Fibroblast of lung (primary cell): ENCODE measurements at regions not wholly inside any gene's neighbourhood (a gene's known extent, or its start where the extent isn't known, plus 50 kb on each side); places are given as distances from the start of the nearest gene placed in this dataset.

Experiments used
- DNase-seq, 2 donors: peaks; one replicate each; pipeline versions ENCODE4 v3.0.0 to v3.0.0-alpha.2; 2010; ENCODE audit warnings: low read depth in 2 of 2
- H2AFZ ChIP-seq: 2 replicates; pipeline ENCODE4 v1.5.1; 2012; ENCODE audit warnings: low read length, control low read depth, inconsistent platforms
- H3K27ac ChIP-seq: 2 replicates; pipeline ENCODE4 v1.5.1; 2011; ENCODE audit warnings: low read length, control low read depth; ENCODE audit not compliant: insufficient read depth
- H3K27me3 ChIP-seq: 2 replicates; pipeline ENCODE4 v1.5.1; 2011; ENCODE audit warnings: mild to moderate bottlenecking, low read length; ENCODE audit not compliant: control insufficient read depth, insufficient read depth
- H3K36me3 ChIP-seq: 2 replicates; pipeline ENCODE4 v1.5.1; 2011; ENCODE audit warnings: low read length; ENCODE audit not compliant: control insufficient read depth, insufficient read depth
- H3K4me1 ChIP-seq: 2 replicates; pipeline ENCODE4 v1.5.1; 2011; ENCODE audit warnings: low read length; ENCODE audit not compliant: control insufficient read depth, insufficient read depth; ENCODE audit errors: extremely low read depth
- H3K4me2 ChIP-seq: 2 replicates; pipeline ENCODE4 v1.5.1; 2011; ENCODE audit warnings: low read length, control low read depth; ENCODE audit not compliant: insufficient read depth; ENCODE audit errors: extremely low read depth
- H3K4me3 ChIP-seq, 4 experiments: fragments of 200-600 bp in 1 of 4; sonication (generic) in 1 of 4; replicated peaks in 1 of 4; 2 replicates each; pipeline ENCODE4 v1.5.1; 2011 to 2016; ENCODE audit warnings: low read length in 4 of 4, low read depth in 3 of 4, mild to moderate bottlenecking in 3 of 4, control low read depth in 2 of 4, inconsistent platforms in 1 of 4, mixed read lengths in 1 of 4; ENCODE audit not compliant: insufficient read depth in 1 of 4; ENCODE audit errors: control extremely low read depth in 1 of 4
- H3K79me2 ChIP-seq: 2 replicates; pipeline ENCODE4 v1.5.1; 2012; ENCODE audit warnings: mild to moderate bottlenecking, low read length, inconsistent platforms; ENCODE audit not compliant: control insufficient read depth, insufficient read depth
- H3K9ac ChIP-seq: 2 replicates; pipeline ENCODE4 v1.5.1; 2011; ENCODE audit warnings: mild to moderate bottlenecking, low read length, control low read depth; ENCODE audit not compliant: insufficient read depth
- H3K9me3 ChIP-seq: 2 replicates; pipeline ENCODE4 v1.5.1; 2012; ENCODE audit warnings: low read depth, low read length; ENCODE audit not compliant: control insufficient read depth, insufficient read depth
- H4K20me1 ChIP-seq: 2 replicates; pipeline ENCODE4 v1.5.1; 2011; ENCODE audit warnings: low read length; ENCODE audit not compliant: control insufficient read depth, insufficient read depth; ENCODE audit errors: extremely low read depth
- EZH2 ChIP-seq: IDR thresholded peaks from 2 replicates; pipeline ENCODE4 v1.5.1; 2012; ENCODE audit warnings: low read length, control low read depth, mild to moderate bottlenecking; ENCODE audit errors: missing control alignments
- TF ChIP-seq, protein P1 (sequence below), 2 donors: IDR thresholded peaks in 1 of 2; conservative IDR thresholded peaks in 1 of 2; 1 replicate in 1 of 2; 2 replicates in 1 of 2; pipeline ENCODE4 v1.5.1; 2011 to 2012; ENCODE audit warnings: low read length in 2 of 2, control low read depth in 1 of 2, inconsistent platforms in 1 of 2, low read depth in 1 of 2, mild to moderate bottlenecking in 1 of 2

DNA sequence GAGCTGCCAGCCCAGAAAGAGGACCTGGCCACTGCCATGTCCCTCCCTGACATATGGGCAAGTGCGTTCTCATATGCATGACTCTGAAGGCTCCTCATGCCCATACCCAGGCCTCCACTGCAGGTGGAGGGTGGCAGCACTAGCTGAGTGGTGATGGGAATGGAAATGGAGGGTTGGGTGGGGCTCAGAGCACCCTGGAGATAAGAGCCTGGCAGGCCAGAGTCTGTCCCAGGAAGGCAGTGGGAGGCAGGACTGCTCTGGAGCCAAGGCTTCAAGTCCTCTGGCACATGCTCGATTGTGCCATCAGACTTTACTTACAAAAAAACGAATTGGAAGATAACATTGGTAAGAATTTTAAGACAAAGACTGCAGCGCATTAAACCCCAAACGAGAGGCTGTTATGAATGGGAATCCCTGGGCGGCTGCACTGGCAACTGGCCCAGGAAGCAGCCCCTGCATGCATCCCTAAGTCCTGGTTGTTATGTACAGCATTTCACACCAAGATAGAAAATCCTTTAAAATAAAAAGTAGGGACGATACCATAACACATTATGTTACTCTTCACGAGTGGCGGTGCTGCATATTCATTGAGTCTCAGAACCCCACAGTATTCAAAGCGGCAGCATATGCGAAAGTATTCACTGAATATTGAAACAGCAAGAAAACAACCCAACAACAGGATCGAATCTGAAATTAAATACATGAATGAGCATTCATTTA, 81.7 kb upstream of the FAM98A start:
- H3K9ac ChIP-seq: no peak overlapping the region
- H2AFZ ChIP-seq: no peak overlapping the region
- H3K4me1 ChIP-seq: no peaks in the 10 kb centered on the region
- H4K20me1 ChIP-seq: no peaks in the 10 kb centered on the region
- H3K9me3 ChIP-seq: no peaks in the 10 kb centered on the region
- no peaks in the 10 kb centered on the region for H3K36me3 ChIP-seq
- H3K27ac ChIP-seq: no peak overlapping the region
- H3K27me3 ChIP-seq: no peaks in the 10 kb centered on the region
- no peak for DNase-seq
- TF ChIP-seq, protein P1, sequence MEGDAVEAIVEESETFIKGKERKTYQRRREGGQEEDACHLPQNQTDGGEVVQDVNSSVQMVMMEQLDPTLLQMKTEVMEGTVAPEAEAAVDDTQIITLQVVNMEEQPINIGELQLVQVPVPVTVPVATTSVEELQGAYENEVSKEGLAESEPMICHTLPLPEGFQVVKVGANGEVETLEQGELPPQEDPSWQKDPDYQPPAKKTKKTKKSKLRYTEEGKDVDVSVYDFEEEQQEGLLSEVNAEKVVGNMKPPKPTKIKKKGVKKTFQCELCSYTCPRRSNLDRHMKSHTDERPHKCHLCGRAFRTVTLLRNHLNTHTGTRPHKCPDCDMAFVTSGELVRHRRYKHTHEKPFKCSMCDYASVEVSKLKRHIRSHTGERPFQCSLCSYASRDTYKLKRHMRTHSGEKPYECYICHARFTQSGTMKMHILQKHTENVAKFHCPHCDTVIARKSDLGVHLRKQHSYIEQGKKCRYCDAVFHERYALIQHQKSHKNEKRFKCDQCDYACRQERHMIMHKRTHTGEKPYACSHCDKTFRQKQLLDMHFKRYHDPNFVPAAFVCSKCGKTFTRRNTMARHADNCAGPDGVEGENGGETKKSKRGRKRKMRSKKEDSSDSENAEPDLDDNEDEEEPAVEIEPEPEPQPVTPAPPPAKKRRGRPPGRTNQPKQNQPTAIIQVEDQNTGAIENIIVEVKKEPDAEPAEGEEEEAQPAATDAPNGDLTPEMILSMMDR (conservative IDR thresholded peaks at IDR 0.05 in 1 of 2, IDR thresholded peaks at IDR 0.05 in 1 of 2; ENCODE audit: low read depth in 1 of 2, low read length in 2 of 2): no peak
- no peak for TF ChIP-seq EZH2
- no peak overlapping the region for H3K4me2 ChIP-seq
- H3K79me2 ChIP-seq: no peaks in the 10 kb centered on the region
- no peak overlapping the region for H3K4me3 ChIP-seq

DNA sequence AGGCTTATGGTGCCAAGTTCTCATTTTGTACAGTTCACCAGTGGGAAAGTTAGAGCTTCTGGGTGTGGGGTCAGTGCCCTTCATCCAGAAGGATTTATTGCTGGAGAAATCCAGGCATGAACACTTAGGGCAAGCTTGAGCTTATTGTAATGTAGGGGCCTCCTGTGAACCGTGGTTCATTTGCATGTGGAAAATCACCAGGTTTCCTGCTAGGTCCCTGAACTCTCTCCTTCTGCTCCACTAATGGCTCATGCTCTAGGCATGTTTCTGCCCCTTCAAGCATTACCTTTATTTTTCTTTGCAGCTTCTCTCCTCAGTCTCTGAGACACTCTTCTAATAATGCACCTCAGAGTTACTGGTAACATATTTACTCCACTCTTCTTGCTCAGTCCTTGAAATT, 79.3 kb upstream of the FAM98A start:
- Histone ChIP-seq H3K4me1 (no peaks in the 10 kb centered on the region), H3K36me3 (no peaks in the 10 kb centered on the region), H3K4me2 (no peak overlapping the region), H4K20me1 (no peaks in the 10 kb centered on the region), H3K79me2 (no peaks in the 10 kb centered on the region), H3K4me3 (no peak overlapping the region), H3K9ac (no peak overlapping the region), H3K27me3 (no peaks in the 10 kb centered on the region), H2AFZ (no peak overlapping the region), H3K27ac (no peak overlapping the region), H3K9me3 (no peaks in the 10 kb centered on the region)
- DNase-seq: no peak
- TF ChIP-seq EZH2: no peak
- TF ChIP-seq, protein P1 (conservative IDR thresholded peaks at IDR 0.05 in 1 of 2, IDR thresholded peaks at IDR 0.05 in 1 of 2; ENCODE audit: low read depth in 1 of 2, low read length in 2 of 2): no peak

DNA sequence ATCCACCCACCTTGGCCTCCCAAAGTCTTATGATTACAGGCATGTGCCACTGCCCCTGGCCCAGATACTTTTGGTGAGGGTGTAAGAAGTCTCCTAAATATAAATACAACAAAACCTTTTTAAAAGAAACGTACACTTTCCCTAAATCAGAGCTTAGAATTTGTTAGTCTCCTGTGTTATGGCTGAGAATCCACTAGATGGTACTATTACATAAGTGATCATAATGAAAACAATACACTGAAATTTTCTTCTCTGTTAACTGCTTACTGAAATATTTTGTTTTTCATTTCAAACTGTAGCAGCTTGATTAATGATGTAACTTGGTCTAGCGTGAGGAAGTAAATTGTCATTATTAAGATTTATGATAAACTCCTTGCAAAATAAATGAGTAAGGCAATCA, 74.8 kb upstream of the FAM98A start:
- Histone ChIP-seq H3K79me2 (no peaks in the 10 kb centered on the region), H3K9me3 (no peaks in the 10 kb centered on the region), H3K27me3 (no peaks in the 10 kb centered on the region), H3K4me2 (no peak overlapping the region), H3K4me3 (no peak overlapping the region), H3K36me3 (no peaks in the 10 kb centered on the region), H2AFZ (no peak overlapping the region), H3K9ac (no peak overlapping the region), H3K4me1 (no peaks in the 10 kb centered on the region), H3K27ac (no peak overlapping the region), H4K20me1 (no peaks in the 10 kb centered on the region)
- TF ChIP-seq, protein P1 (conservative IDR thresholded peaks at IDR 0.05 in 1 of 2, IDR thresholded peaks at IDR 0.05 in 1 of 2; ENCODE audit: low read depth in 1 of 2, low read length in 2 of 2): peak in 1 of 2 donors; percentile 15
- TF ChIP-seq EZH2: no peak
- peak; percentile 14 to 22 for DNase-seq
